ENCODE measurements at regions not wholly inside any gene's neighbourhood (a gene's known extent, or its start where the extent isn't known, plus 50 kb on each side); places are given as distances from the start of the nearest gene placed in this dataset.

- H3K27me3 ChIP-seq (ENCODE audit: insufficient read depth, low read depth, low read length) = no peaks in the 10 kb centered on the region
- H3K9me3 ChIP-seq (ENCODE audit: low read length) = peaks cover 5% of the 10 kb centered on the region
- no peak overlapping the region for H3K27ac ChIP-seq (ENCODE audit: low read length)
- no peak overlapping the region for H3K4me2 ChIP-seq (ENCODE audit: low read length)
- peaks cover 10% of the 10 kb centered on the region for H3F3A ChIP-seq (ENCODE audit: insufficient read depth, low read length, poor library complexity, severe bottlenecking)
- no peak overlapping the region for H3K9ac ChIP-seq (ENCODE audit: low read length)
- no peaks in the 10 kb centered on the region for H3K9me2 ChIP-seq (ENCODE audit: insufficient read depth, low read length)
- TF ChIP-seq REST (IDR thresholded peaks at IDR 0.05; ENCODE audit: borderline replicate concordance) (no peak), MXI1 (conservative IDR thresholded peaks at IDR 0.05; ENCODE audit: poor library complexity, severe bottlenecking) (no peak), CTCF (IDR thresholded peaks at IDR 0.05; ENCODE audit: poor library complexity, severe bottlenecking) (no peak), EZH2 (IDR thresholded peaks at IDR 0.05; ENCODE audit: borderline replicate concordance, insufficient read depth, low read length, poor library complexity, severe bottlenecking) (no peak), TAF1 (IDR thresholded peaks at IDR 0.05; ENCODE audit: low read depth) (no peak), POLR2AphosphoS5 (IDR thresholded peaks at IDR 0.05) (no peak), EP300 (conservative IDR thresholded peaks at IDR 0.05; ENCODE audit: poor library complexity, severe bottlenecking) (no peak), RAD21 (conservative IDR thresholded peaks at IDR 0.05) (no peak), SMC3 (conservative IDR thresholded peaks at IDR 0.05; ENCODE audit: poor library complexity) (no peak)
- H3K79me2 ChIP-seq (replicated peaks; ENCODE audit: insufficient read depth, low read length) = no peaks in the 10 kb centered on the region
- no peaks in the 10 kb centered on the region for H3K36me3 ChIP-seq (ENCODE audit: insufficient read depth, low read length)
- no peak overlapping the region for H2AFZ ChIP-seq (ENCODE audit: low read depth, low read length)
- H3K4me3 ChIP-seq (ENCODE audit: low read length) = no peak overlapping the region
- H4K20me1 ChIP-seq (ENCODE audit: insufficient read depth) = no peaks in the 10 kb centered on the region
These were observed 394.3 kb downstream of the CMPK2 start for GRCh38 chr2:6471419-6471818.

- Histone ChIP-seq H3K4me2 (ENCODE audit: low read length) (peak overlapping the region; percentile 57), H3K4me3 (ENCODE audit: low read length) (peak overlapping the region; percentile 41), H3K79me2 (replicated peaks; ENCODE audit: insufficient read depth, low read length) (no peaks in the 10 kb centered on the region), H3F3A (ENCODE audit: insufficient read depth, low read length, poor library complexity, severe bottlenecking) (peaks cover 10% of the 10 kb centered on the region), H3K9me3 (ENCODE audit: low read length) (no peaks in the 10 kb centered on the region), H3K36me3 (ENCODE audit: insufficient read depth, low read length) (no peaks in the 10 kb centered on the region), H2AFZ (ENCODE audit: low read depth, low read length) (no peak overlapping the region), H3K9me2 (ENCODE audit: insufficient read depth, low read length) (no peaks in the 10 kb centered on the region), H3K9ac (ENCODE audit: low read length) (peak overlapping the region; percentile 55), H4K20me1 (ENCODE audit: insufficient read depth) (no peaks in the 10 kb centered on the region), H3K27me3 (ENCODE audit: insufficient read depth, low read depth, low read length) (no peaks in the 10 kb centered on the region), H3K27ac (ENCODE audit: low read length) (peak overlapping the region; percentile 87)
- peak; percentile 67 for TF ChIP-seq MXI1 (conservative IDR thresholded peaks at IDR 0.05; ENCODE audit: poor library complexity, severe bottlenecking)
- TF ChIP-seq SMC3 (conservative IDR thresholded peaks at IDR 0.05; ENCODE audit: poor library complexity) = peak; percentile 55
- TF ChIP-seq TAF1 (IDR thresholded peaks at IDR 0.05; ENCODE audit: low read depth) = no peak
- peak; percentile 58 for TF ChIP-seq RAD21 (conservative IDR thresholded peaks at IDR 0.05)
- peak; percentile 78 for TF ChIP-seq REST (IDR thresholded peaks at IDR 0.05; ENCODE audit: borderline replicate concordance)
- TF ChIP-seq POLR2AphosphoS5 (IDR thresholded peaks at IDR 0.05) = peak; percentile 83
- TF ChIP-seq EZH2 (IDR thresholded peaks at IDR 0.05; ENCODE audit: borderline replicate concordance, insufficient read depth, low read length, poor library complexity, severe bottlenecking) = no peak
- TF ChIP-seq CTCF (IDR thresholded peaks at IDR 0.05; ENCODE audit: poor library complexity, severe bottlenecking) = no peak
- peak; percentile 97 for TF ChIP-seq EP300 (conservative IDR thresholded peaks at IDR 0.05; ENCODE audit: poor library complexity, severe bottlenecking)
These were observed 391.3 kb downstream of the CMPK2 start for GRCh38 chr2:6474161-6475140.

All from neural cell (in vitro differentiated cells).